Neural progenitor cell (in vitro differentiated cells): ENCODE measurements at regions not wholly inside any gene's neighbourhood (a gene's known extent, or its start where the extent isn't known, plus 50 kb on each side); places are given as distances from the start of the nearest gene placed in this dataset.

Source experiments
- DNase-seq: peaks from one replicate; pipeline ENCODE4 v3.0.0-alpha.2; 2016; ENCODE audit warnings: low spot score
- H2AFZ ChIP-seq: fragments of 200-600 bp; sonication (generic); replicated peaks from 2 replicates; pipeline ENCODE4 v1.6.1; 2016; ENCODE audit warnings: antibody characterized with exemption
- H3F3A ChIP-seq: fragments of 200-600 bp; sonication (generic); 2 replicates; pipeline ENCODE4 v1.6.1; 2016; ENCODE audit warnings: antibody characterized with exemption, low read depth
- H3K27ac ChIP-seq: fragments of 200-600 bp; sonication (generic); 2 replicates; pipeline ENCODE4 v1.5.1; 2016; ENCODE audit warnings: mild to moderate bottlenecking
- H3K27me3 ChIP-seq: fragments of 200-600 bp; sonication (generic); 2 replicates; pipeline ENCODE4 v1.6.1; 2016; ENCODE audit warnings: mild to moderate bottlenecking, moderate library complexity
- H3K36me3 ChIP-seq: fragments of 200-600 bp; sonication (generic); 2 replicates; pipeline ENCODE4 v1.5.1; 2016
- H3K4me1 ChIP-seq: fragments of 200-600 bp; sonication (generic); 2 replicates; pipeline ENCODE4 v1.6.1; 2016; ENCODE audit warnings: mixed run types
- H3K4me2 ChIP-seq: fragments of 200-600 bp; sonication (generic); 2 replicates; pipeline ENCODE4 v1.6.1; 2016
- H3K4me3 ChIP-seq: fragments of 200-600 bp; sonication (generic); 2 replicates; pipeline ENCODE4 v1.5.1; 2016
- H3K79me2 ChIP-seq: fragments of 200-600 bp; sonication (generic); 2 replicates; pipeline ENCODE4 v1.6.1; 2016; ENCODE audit warnings: low read depth
- H3K9ac ChIP-seq: fragments of 200-600 bp; sonication (generic); 2 replicates; pipeline ENCODE4 v1.6.1; 2016
- H3K9me3 ChIP-seq: fragments of 200-600 bp; sonication (generic); 2 replicates; pipeline ENCODE4 v1.5.1; 2016; ENCODE audit warnings: low read depth
- H4K20me1 ChIP-seq: fragments of 200-600 bp; sonication (generic); 2 replicates; pipeline ENCODE4 v1.6.1; 2016; ENCODE audit warnings: low read depth
- H3K27ac Mint-ChIP-seq: 3 replicates; pipeline ENCODE4 v1.8.0; 2021; ENCODE audit warnings: mixed read lengths
- H3K27me3 Mint-ChIP-seq: 2 replicates; pipeline ENCODE4 v1.8.0; 2022; ENCODE audit warnings: low read depth, mild to moderate bottlenecking, inconsistent platforms, moderate library complexity, mixed read lengths; ENCODE audit not compliant: insufficient read depth
- H3K36me3 Mint-ChIP-seq: 3 replicates; pipeline ENCODE4 v1.8.0; 2021; ENCODE audit warnings: mixed read lengths
- H3K4me1 Mint-ChIP-seq: 3 replicates; pipeline ENCODE4 v1.8.0; 2021; ENCODE audit warnings: mixed read lengths
- H3K4me3 Mint-ChIP-seq: 3 replicates; pipeline ENCODE4 v1.8.0; 2021; ENCODE audit warnings: mild to moderate bottlenecking, moderate library complexity, mixed read lengths
- H3K9me3 Mint-ChIP-seq: 3 replicates; pipeline ENCODE4 v1.8.0; 2020; ENCODE audit warnings: mixed read lengths
- EZH2 ChIP-seq: fragments of 200-600 bp; sonication (generic); IDR thresholded peaks from 2 replicates; pipeline ENCODE4 v1.6.1; 2017; ENCODE audit warnings: antibody characterized with exemption, mild to moderate bottlenecking, moderate library complexity
- EZH2phosphoT487 ChIP-seq: fragments of 200-600 bp; sonication (generic); IDR thresholded peaks from 2 replicates; pipeline ENCODE4 v1.6.1; 2017; ENCODE audit warnings: antibody characterized with exemption
- TF ChIP-seq, protein P1 (sequence below): fragments of 200-600 bp; sonication (generic); IDR thresholded peaks from 2 replicates; pipeline ENCODE4 v1.5.1; 2017; ENCODE audit warnings: antibody characterized with exemption, mild to moderate bottlenecking

DNA sequence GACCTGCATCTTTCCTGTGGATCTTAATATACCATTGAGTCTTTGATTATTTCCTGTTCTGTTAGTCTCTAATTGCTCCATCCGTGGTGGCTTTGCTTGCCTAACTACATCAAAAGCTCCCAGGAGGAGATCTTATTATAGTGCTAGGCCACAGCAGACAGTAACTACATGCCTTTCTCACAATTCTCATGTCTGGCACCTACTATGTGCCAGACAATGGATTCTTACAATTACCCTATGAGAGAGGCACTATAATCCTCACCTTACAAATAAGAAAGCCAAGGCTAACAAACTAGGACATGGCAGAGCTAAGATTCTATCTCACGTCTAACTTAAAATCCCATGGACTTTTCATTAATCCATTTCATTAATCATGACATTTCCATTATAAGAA, 70.3 kb upstream of the TARS1 start:
- Mint-ChIP-seq H3K36me3 (peaks cover 2% of the 10 kb centered on the region), H3K27me3 (peaks cover 8% of the 10 kb centered on the region), H3K4me3 (no peak overlapping the region), H3K4me1 (no peaks in the 10 kb centered on the region), H3K27ac (no peak overlapping the region), H3K9me3 (peaks cover 2% of the 10 kb centered on the region)
- no peak overlapping the region for H2AFZ ChIP-seq
- no peaks in the 10 kb centered on the region for H3F3A ChIP-seq
- no peak for DNase-seq
- no peak overlapping the region for H3K4me3 ChIP-seq
- H3K4me1 ChIP-seq: peaks cover 6% of the 10 kb centered on the region
- no peaks in the 10 kb centered on the region for H3K36me3 ChIP-seq
- no peak for TF ChIP-seq EZH2phosphoT487
- TF ChIP-seq, protein P1, sequence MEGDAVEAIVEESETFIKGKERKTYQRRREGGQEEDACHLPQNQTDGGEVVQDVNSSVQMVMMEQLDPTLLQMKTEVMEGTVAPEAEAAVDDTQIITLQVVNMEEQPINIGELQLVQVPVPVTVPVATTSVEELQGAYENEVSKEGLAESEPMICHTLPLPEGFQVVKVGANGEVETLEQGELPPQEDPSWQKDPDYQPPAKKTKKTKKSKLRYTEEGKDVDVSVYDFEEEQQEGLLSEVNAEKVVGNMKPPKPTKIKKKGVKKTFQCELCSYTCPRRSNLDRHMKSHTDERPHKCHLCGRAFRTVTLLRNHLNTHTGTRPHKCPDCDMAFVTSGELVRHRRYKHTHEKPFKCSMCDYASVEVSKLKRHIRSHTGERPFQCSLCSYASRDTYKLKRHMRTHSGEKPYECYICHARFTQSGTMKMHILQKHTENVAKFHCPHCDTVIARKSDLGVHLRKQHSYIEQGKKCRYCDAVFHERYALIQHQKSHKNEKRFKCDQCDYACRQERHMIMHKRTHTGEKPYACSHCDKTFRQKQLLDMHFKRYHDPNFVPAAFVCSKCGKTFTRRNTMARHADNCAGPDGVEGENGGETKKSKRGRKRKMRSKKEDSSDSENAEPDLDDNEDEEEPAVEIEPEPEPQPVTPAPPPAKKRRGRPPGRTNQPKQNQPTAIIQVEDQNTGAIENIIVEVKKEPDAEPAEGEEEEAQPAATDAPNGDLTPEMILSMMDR: no peak
- TF ChIP-seq EZH2: no peak
- no peak overlapping the region for H3K4me2 ChIP-seq
- H3K9me3 ChIP-seq: no peaks in the 10 kb centered on the region
- H3K27ac ChIP-seq: no peak overlapping the region
- no peaks in the 10 kb centered on the region for H3K27me3 ChIP-seq
- H3K79me2 ChIP-seq: no peaks in the 10 kb centered on the region
- no peaks in the 10 kb centered on the region for H4K20me1 ChIP-seq
- no peak overlapping the region for H3K9ac ChIP-seq

DNA sequence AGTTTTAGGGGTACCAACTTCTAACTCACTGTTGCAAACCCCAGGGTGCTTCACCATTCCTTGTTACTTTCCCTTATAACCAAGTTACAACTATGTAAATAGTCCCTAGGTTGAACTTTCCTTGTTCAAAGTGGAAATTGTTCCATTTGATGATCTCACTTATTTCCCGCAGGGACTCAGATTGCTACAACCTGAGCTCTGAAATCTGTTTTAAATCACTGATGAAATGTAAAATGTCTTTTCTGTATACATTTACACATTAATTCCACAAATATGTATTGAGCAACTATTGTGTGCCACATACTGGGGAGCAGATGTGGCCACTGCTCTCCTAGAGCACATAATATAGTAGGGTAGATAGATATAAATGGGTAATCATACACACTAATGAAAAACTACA, 69.1 kb upstream of the TARS1 start:
- H3K27ac ChIP-seq: no peak overlapping the region
- no peak overlapping the region for H3K27ac Mint-ChIP-seq

DNA sequence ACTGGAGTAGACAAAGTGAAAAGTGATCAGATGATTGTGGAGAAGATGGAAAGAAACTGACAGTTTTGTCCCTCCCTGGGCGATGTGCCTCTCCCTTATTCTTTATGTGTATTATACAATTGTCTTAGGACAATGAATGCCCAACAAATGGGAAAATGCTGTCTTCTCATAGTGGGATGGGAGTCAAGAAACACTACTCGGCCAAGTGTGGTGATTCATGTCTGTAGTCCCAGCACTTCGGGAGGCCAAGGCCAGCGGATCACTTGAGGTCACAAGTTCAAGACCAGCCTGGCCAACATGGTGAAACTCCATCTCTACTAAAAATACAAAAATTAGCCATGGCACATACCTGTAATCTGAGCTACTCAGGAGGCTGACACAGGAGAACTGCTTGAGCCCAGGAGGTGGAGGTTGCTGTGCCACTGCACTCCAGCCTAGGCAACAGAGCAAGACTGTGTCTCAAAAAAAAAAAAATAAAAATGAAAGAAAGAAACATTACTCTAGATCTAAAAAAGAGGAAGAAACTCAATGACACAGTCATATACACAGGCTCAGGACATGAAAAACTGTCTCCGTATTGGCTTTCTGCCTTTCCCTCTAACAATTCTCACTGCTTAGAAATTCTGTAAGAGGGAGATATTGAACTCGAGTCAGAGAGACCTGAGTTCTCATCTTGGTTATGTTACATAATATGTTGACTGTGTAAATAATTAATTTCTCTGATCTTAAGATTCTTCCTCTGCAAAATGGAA, 67.9 kb upstream of the TARS1 start:
- Mint-ChIP-seq H3K36me3 (no peaks in the 10 kb centered on the region), H3K4me1 (no peaks in the 10 kb centered on the region), H3K27ac (no peak overlapping the region), H3K27me3 (peaks cover 6% of the 10 kb centered on the region), H3K9me3 (no peaks in the 10 kb centered on the region), H3K4me3 (no peak overlapping the region)
- H4K20me1 ChIP-seq: no peaks in the 10 kb centered on the region
- H3K9me3 ChIP-seq: no peaks in the 10 kb centered on the region
- no peaks in the 10 kb centered on the region for H3K79me2 ChIP-seq
- H3K4me2 ChIP-seq: no peak overlapping the region
- H3F3A ChIP-seq: no peaks in the 10 kb centered on the region
- no peak overlapping the region for H3K9ac ChIP-seq
- peaks cover 6% of the 10 kb centered on the region for H3K4me1 ChIP-seq
- TF ChIP-seq EZH2: no peak
- TF ChIP-seq EZH2phosphoT487: no peak
- TF ChIP-seq, protein P1: no peak
- H2AFZ ChIP-seq: no peak overlapping the region
- H3K27ac ChIP-seq: no peak overlapping the region
- H3K36me3 ChIP-seq: no peaks in the 10 kb centered on the region
- no peak overlapping the region for H3K4me3 ChIP-seq
- no peaks in the 10 kb centered on the region for H3K27me3 ChIP-seq
- DNase-seq: no peak

More for the DNA sequence above, 69.1 kb upstream of the TARS1 start:
- Histone ChIP-seq H3K9me3 (no peaks in the 10 kb centered on the region), H3K36me3 (no peaks in the 10 kb centered on the region), H3K4me1 (peaks cover 6% of the 10 kb centered on the region), H3K4me3 (no peak overlapping the region), H3F3A (no peaks in the 10 kb centered on the region), H4K20me1 (no peaks in the 10 kb centered on the region), H3K27me3 (no peaks in the 10 kb centered on the region), H3K79me2 (no peaks in the 10 kb centered on the region), H3K9ac (no peak overlapping the region), H3K4me2 (no peak overlapping the region), H2AFZ (no peak overlapping the region)
- Mint-ChIP-seq H3K36me3 (no peaks in the 10 kb centered on the region), H3K27me3 (peaks cover 6% of the 10 kb centered on the region), H3K9me3 (no peaks in the 10 kb centered on the region), H3K4me1 (no peaks in the 10 kb centered on the region), H3K4me3 (no peak overlapping the region)
- TF ChIP-seq, protein P1: no peak
- TF ChIP-seq EZH2 (no peak), EZH2phosphoT487 (no peak)
- no peak for DNase-seq
